K562 (cell line): ENCODE measurements at regions not wholly inside any gene's neighbourhood (a gene's known extent, or its start where the extent isn't known, plus 50 kb on each side); places are given as distances from the start of the nearest gene placed in this dataset.
"Not testable (repeated sequence)": the region's sequence is repeated elsewhere in the genome, so short reads cannot be mapped to it uniquely, and the experiment has no call there.

Experiments used
- ATF4 ChIP-seq: fragments of 450-650 bp; formaldehyde crosslinking; IDR thresholded peaks from 2 replicates; pipeline ENCODE4 v1.4.0; 2022; ENCODE audit warnings: mild to moderate bottlenecking, moderate library complexity
- E2F6 ChIP-seq, 2 experiments: IDR thresholded peaks; 2 replicates each; pipeline ENCODE4 v1.6.1; 2011; ENCODE audit warnings: borderline replicate concordance in 1 of 2, control low read depth in 1 of 2, low read depth in 1 of 2, low read length in 1 of 2, mild to moderate bottlenecking in 1 of 2, mixed read lengths in 1 of 2, moderate library complexity in 1 of 2; ENCODE audit not compliant: insufficient read depth in 1 of 2, insufficient read length in 1 of 2, poor library complexity in 1 of 2, severe bottlenecking in 1 of 2; ENCODE audit errors: extremely low read depth in 1 of 2
- EP300 ChIP-seq: IDR thresholded peaks from 2 replicates; pipeline ENCODE4 v1.6.1; 2012; ENCODE audit warnings: low read length, improper control_type of control experiment
- ESRRA ChIP-seq: fragments of 450-650 bp; IDR thresholded peaks from 2 replicates; pipeline ENCODE4 v1.6.1; 2014; ENCODE audit warnings: low read depth, mild to moderate bottlenecking, moderate library complexity, borderline replicate concordance
- L3MBTL2 ChIP-seq: fragments of 450-650 bp; IDR thresholded peaks from 2 replicates; pipeline ENCODE4 v1.6.1; 2016; ENCODE audit warnings: mild to moderate bottlenecking, moderate library complexity
- NFIC ChIP-seq: fragments of 450-650 bp; IDR thresholded peaks from 2 replicates; pipeline ENCODE4 v1.6.1; 2017; ENCODE audit warnings: mild to moderate bottlenecking, inconsistent platforms
- NFIX ChIP-seq: fragments of 250-450 bp; sonication (Bioruptor Pico); IDR thresholded peaks from 2 replicates; pipeline ENCODE4 v1.4.0; 2020; ENCODE audit warnings: low read depth, mild to moderate bottlenecking, moderate library complexity
- POLR2AphosphoS5 ChIP-seq: IDR thresholded peaks from 2 replicates; pipeline ENCODE4 v1.6.1; 2011; ENCODE audit warnings: mild to moderate bottlenecking, low read depth, low read length, moderate library complexity; ENCODE audit not compliant: control insufficient read depth, insufficient read depth
- POLR2G ChIP-seq: fragments of 200-400 bp; formaldehyde crosslinking; IDR thresholded peaks from 2 replicates; pipeline ENCODE4 v1.6.1; 2017; ENCODE audit warnings: low read depth, mild to moderate bottlenecking, antibody characterized with exemption, low read length, moderate library complexity
- RBFOX2 ChIP-seq: fragments of 200-400 bp; formaldehyde crosslinking; IDR thresholded peaks from 2 replicates; pipeline ENCODE4 v1.6.1; 2017; ENCODE audit warnings: low read depth, mild to moderate bottlenecking, low read length, moderate library complexity
- REST ChIP-seq, 2 experiments: fragments of 450-650 bp; formaldehyde crosslinking in 1 of 2; IDR thresholded peaks; 2 replicates each; pipeline versions ENCODE4 v1.4.0 to v1.6.1; 2014 to 2020; ENCODE audit warnings: mild to moderate bottlenecking in 2 of 2, borderline replicate concordance in 1 of 2, low read depth in 1 of 2
- SMAD4 ChIP-seq: fragments of 250-450 bp; sonication (Bioruptor Pico); conservative IDR thresholded peaks from 2 replicates; pipeline ENCODE4 v1.8.0; 2021; ENCODE audit warnings: inconsistent platforms, mild to moderate bottlenecking, moderate library complexity
- TARDBP ChIP-seq: fragments of 450-650 bp; IDR thresholded peaks from 2 replicates; pipeline ENCODE4 v1.6.1; 2016
- TCF3 ChIP-seq: sonication (generic); formaldehyde crosslinking; IDR thresholded peaks from 2 replicates; pipeline ENCODE4 v1.4.0; 2020; ENCODE audit warnings: mild to moderate bottlenecking, missing genetic modification reagents
- ZNF175 ChIP-seq: fragments of 200-800 bp; sonication (Bioruptor generic); IDR thresholded peaks from 2 replicates; pipeline ENCODE4 v1.6.1; 2016; ENCODE audit warnings: low read depth, mild to moderate bottlenecking, missing genetic modification characterization, missing compliant biosample characterization
- ZNF584 ChIP-seq: fragments of 200-800 bp; sonication (Bioruptor generic); IDR thresholded peaks from 2 replicates; pipeline ENCODE4 v1.6.1; 2016; ENCODE audit warnings: low read depth, mild to moderate bottlenecking, missing genetic modification characterization, missing compliant biosample characterization

GRCh38 chr11:71764695-71765491 is 68.1 kb upstream of the DEFB108B start (continued):
- TF ChIP-seq REST (IDR thresholded peaks at IDR 0.05; ENCODE audit: borderline replicate concordance) (peak; percentile 14; the same call in 1 of the 2 replicates), TARDBP (0 out of 2 replicates have a peak, but pooled peaks have one; percentile 3), ZNF584 (CRISPR knock-in tag) (0 out of 2 replicates have a peak, but pooled peaks have one; percentile 45), EP300 (peak; percentile 70), NFIC (peak; percentile 95), ATF4 (CRISPR knock-in tag) (0 out of 2 replicates have a peak, but pooled peaks have one; percentile 31), NFIX (peak; percentile 40; the same call in 1 of the 2 replicates), ESRRA (peak; percentile 32; the same call in 1 of the 2 replicates), TCF3 (peak; percentile 15; the same call in 1 of the 2 replicates), SMAD4 (CRISPR knock-in tag) (peak; percentile 54), POLR2AphosphoS5 (0 out of 2 replicates have a peak, but pooled peaks have one; percentile 19), E2F6 (IDR thresholded peaks at IDR 0.05; ENCODE audit: borderline replicate concordance in 1 of 2, extremely low read depth in 1 of 2, insufficient read depth in 1 of 2, insufficient read length in 1 of 2, low read depth in 1 of 2, low read length in 1 of 2, poor library complexity in 1 of 2, severe bottlenecking in 1 of 2) (peak in 1 of 2 experiments; percentile 26), POLR2G (peak; percentile 47; the same call in 1 of the 2 replicates), L3MBTL2 (peak; percentile 46; the same call in 1 of the 2 replicates), RBFOX2 (peak; percentile 54), ZNF175 (CRISPR knock-in tag) (peak; percentile 87)
- not testable (repeated sequence) for TF ChIP-seq REST (CRISPR knock-in tag; IDR thresholded peaks at IDR 0.05; ENCODE audit: low read depth)
